ENCODE measurements at regions not wholly inside any gene's neighbourhood (a gene's known extent, or its start where the extent isn't known, plus 50 kb on each side); places are given as distances from the start of the nearest gene placed in this dataset.

DNA sequence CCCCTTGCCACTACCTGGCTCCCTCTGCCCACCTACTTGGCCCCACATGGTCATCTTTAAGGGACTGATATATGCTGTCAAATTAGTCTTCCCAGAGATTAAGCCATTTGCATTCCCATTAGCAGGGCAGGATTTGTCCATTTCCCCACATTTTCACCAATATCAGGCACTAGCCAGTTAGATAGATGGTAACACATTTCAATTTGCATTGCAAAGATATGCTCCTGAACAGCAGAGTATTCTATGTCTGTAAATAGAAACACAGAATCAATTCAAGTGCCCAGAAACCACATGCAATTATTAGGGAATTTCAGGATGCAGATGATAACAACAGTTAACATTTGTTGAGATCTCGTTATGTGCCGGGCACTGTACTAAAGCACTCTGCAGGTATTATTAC, 92.6 kb upstream of the IL12B start:
- no peak for DNase-seq

DNA sequence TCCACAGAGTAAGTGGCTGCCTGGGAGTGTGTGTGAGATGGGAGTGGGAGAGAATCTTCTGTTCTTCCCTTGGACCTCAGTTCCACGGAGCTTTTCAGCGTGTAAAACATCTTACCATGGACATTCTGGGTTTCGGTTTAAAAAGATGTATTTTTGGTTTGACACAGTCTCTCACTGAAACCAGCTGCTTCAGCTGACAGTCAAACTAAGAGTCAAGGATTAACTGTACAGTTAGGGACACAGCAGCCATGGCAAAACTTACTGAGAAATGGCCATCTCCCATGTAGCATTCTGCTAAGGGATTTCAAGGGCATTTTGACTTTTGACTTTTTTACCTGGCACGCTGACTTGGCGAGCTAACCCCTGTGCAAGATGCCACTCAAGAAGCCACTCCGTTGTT, 93.8 kb upstream of the IL12B start:
- DNase-seq = no peak

GRCh38 chr5:159426694-159427093, 96.4 kb upstream of the IL12B start:
- no peak for DNase-seq

- DNase-seq = no peak
These were observed 97.1 kb upstream of the IL12B start for GRCh38 chr5:159427180-159428012.

GRCh38 chr5:159430361-159431012, 100.2 kb upstream of the IL12B start:
- no peak for DNase-seq

DNA sequence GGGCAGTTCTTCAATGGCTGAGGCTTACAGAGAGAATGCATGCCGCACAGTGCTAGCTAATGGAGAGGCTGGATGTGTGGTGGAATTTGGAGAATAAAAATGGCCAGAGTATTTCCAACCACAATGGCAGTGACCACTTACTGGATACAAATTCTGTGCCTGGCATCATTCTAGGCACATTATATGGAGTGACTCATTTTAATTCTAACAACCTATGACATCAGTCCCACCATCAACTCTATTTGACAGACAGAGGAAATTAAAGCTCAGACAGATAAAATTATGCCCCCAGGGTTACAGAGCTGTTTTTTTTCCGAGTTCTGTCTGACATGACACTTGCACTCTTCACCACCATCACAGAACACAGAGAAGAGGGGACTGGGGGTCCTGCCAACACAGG, 105.6 kb upstream of the IL12B start:
- DNase-seq = no peak

DNA sequence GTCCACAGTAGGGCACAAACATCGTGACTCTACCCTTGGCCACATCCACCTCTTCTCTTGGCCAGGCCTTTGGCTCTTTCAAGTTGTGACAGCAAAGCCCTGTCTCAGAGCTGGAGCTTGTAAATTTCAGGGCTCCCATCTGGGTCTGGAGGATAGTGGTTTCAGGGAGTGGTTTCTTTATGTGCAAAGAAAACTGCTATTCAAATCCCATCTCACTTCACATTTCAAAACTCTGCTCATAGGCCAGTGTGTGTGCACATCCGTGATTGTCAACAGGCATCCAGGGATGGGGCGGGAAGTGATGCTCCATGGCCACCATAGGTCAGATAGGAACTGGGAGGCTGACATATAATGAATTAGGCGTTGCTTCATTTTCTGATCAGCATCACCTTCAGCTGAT, 107.8 kb upstream of the IL12B start:
- no peak for DNase-seq

- no peak for DNase-seq
These were observed 108.7 kb upstream of the IL12B start for GRCh38 chr5:159439002-159439401.

DNA sequence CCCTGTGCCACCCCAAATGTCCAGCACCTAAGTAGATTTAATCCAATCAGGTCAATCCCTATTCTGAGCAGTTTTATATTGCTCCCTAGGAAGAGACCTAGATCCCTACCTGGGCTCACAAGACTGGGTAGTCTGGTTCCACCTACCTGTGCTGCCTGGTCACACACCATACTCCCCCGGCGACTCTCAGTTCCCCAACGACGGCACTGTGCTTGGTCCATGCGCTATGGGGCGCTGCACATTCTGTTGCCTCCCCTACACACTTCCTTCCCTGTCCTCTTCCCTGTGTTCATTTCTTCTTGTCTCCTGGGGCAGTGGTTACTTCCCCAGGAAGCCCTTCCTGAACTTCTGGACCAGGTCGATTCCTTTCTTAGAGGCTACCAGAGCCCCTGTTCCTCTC, 109.9 kb upstream of the IL12B start:
- DNase-seq = no peak

GRCh38 chr5:159440968-159441367, 110.7 kb upstream of the IL12B start:
- DNase-seq = no peak

- DNase-seq = no peak
These were observed 111.2 kb upstream of the IL12B start for GRCh38 chr5:159441441-159441840.

- DNase-seq = no peak
These were observed 112.0 kb upstream of the IL12B start for GRCh38 chr5:159442206-159442850.

- DNase-seq = no peak
These were observed 114.3 kb upstream of the IL12B start for GRCh38 chr5:159444441-159445082.

GRCh38 chr5:159447116-159447515, 116.8 kb upstream of the IL12B start:
- no peak for DNase-seq

- no peak for DNase-seq
These were observed 118.6 kb upstream of the IL12B start for GRCh38 chr5:159448841-159449407.

DNA sequence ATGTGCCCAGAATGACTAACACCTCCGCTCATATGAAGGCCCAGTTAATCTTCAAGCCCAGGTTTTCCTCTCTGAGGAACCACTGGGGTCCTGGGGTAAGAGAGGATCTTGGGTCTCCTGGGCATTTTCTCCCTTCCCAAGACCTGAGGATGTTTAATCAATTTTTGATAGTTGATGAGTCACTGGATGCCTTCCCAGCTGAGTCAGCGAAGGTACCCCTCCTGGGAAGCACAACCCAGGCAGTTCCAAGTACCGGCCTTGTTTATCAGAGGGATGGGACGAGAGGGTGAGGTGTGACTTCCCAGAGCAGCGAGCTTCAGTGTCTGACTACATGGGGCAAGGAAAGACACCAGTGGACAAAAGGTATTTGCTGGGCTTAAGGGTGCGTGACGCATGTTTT, 119.6 kb upstream of the IL12B start:
- no peak for DNase-seq

- no peak for DNase-seq
These were observed 120.1 kb upstream of the IL12B start for GRCh38 chr5:159450417-159450816.

DNA sequence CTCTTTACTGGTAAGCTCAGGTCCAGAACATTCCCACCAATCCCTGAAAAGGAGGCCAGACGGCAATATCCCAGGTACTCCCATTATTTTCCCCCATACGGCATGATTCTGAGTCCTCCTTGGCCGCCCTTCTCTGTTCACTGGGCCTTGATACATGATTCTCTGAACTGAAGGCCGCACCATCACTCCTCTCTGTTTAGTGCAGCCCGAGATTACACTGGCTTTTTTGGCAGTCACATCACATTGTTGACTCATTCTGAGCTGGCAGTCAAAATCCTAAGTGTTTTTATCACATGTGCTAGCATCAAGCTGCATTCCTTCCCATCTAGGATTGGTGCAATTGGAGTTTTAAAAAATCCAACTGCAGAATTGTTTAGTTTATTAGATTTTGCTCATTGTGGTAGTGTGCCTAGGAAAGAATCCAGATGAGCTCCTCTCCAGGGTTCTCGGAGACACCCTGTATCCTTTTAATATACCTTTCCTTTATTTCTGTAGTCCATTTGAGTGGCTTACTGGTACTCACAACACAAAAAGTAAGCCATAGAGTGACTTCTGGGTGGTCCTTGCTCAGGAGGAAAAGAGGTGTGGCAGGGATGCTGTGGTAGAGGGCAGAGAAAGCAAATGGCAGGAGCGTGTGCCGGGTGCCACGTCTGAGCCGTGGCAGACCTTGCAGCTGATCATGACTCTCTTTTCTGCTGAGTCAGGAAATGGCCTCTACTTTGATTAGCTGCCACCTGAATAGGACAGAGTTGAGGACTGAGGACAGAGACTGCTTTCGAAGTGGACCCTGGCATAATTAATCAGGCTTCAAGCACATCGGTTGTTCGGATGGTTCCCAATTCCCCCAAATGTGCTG, 121.1 kb upstream of the IL12B start:
- no peak for DNase-seq

GRCh38 chr5:159452480-159453167, 122.3 kb upstream of the IL12B start:
- DNase-seq = no peak

DNA sequence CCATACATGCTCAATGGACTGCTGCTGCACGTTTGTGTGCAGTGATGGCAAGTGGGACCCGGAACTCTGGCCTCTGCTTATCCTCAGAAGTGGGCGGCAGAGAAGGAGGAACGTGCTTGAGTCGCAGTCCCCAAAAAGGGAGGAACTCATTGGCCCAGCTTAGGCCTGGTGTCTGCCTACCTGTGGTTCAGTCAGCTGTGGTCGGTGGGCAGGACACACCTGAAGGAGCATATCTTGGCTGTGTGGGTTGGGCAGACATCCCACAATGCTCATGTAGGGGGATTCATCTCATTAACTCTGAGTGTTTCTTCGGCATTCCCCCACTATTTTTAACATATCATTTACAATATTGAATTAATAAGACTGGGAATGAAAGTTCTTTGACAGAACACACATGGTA, 122.9 kb upstream of the IL12B start:
- DNase-seq = no peak

DNA sequence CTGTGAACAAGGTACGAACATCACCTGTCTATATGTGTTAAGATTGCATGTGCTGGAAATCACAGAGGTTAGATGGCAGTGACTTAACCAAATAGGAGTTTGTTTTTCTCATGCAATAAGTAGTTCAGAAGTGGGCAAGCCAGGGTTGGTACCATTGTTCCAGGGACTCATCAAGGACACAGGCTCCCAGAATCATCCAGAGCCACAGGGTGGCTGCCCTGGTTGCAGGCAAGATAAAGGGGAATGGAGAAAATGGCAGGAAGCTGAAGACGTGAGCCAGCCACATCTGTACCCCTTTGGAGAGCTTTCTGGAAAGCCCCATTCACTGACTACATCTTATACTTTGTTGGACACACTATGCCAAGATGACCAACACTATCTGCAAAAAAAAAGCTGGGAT, 126.0 kb upstream of the IL12B start:
- no peak for DNase-seq

Measured in NCI-H510A (cell line).